GM13977 (cell line): ENCODE measurements at regions not wholly inside any gene's neighbourhood (a gene's known extent, or its start where the extent isn't known, plus 50 kb on each side); places are given as distances from the start of the nearest gene placed in this dataset.
"Not testable (repeated sequence)": the region's sequence is repeated elsewhere in the genome, so short reads cannot be mapped to it uniquely, and the experiment has no call there.

Experiments
- DNase-seq: peaks from one replicate; pipeline ENCODE4 v3.0.0; 2012; ENCODE audit warnings: low spot score
- in situ Hi-C: fragments of 300-500 bp; cut with MboI; formaldehyde crosslinking; loops from one replicate; pipeline ENCODE4 v1.12.0; 2022; ENCODE audit warnings: low sequenced_read_pairs, low pct_unique_long_range_greater_than_20kb, mixed read lengths, inconsistent platforms; ENCODE audit not compliant: unreplicated experiment
- TF ChIP-seq, protein P1 (sequence below): IDR thresholded peaks from 2 replicates; pipeline ENCODE4 v1.5.1; 2012; ENCODE audit warnings: mild to moderate bottlenecking, control low read depth; ENCODE audit not compliant: insufficient read depth; ENCODE audit errors: extremely low read depth, missing control alignments

DNA sequence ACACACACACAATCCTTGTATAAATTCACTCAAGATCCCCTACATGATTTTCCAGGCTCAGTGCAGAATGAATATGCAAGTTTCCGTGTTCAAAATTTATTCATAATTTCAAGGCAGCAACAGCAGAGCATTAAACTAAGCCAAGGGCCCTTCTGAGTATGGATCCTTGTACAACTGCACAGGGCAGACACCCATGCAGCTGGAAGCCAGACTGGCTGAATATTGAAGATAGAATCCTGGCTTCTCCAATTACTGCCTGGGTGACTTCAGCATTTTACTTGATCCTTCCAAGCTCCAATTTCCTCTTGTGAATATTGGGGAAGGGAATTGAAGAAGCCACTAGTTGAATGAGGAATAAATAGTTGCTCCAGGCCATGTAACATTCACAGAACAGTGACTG lies 267.9 kb upstream of the REG3G start:
- TF ChIP-seq, protein P1, sequence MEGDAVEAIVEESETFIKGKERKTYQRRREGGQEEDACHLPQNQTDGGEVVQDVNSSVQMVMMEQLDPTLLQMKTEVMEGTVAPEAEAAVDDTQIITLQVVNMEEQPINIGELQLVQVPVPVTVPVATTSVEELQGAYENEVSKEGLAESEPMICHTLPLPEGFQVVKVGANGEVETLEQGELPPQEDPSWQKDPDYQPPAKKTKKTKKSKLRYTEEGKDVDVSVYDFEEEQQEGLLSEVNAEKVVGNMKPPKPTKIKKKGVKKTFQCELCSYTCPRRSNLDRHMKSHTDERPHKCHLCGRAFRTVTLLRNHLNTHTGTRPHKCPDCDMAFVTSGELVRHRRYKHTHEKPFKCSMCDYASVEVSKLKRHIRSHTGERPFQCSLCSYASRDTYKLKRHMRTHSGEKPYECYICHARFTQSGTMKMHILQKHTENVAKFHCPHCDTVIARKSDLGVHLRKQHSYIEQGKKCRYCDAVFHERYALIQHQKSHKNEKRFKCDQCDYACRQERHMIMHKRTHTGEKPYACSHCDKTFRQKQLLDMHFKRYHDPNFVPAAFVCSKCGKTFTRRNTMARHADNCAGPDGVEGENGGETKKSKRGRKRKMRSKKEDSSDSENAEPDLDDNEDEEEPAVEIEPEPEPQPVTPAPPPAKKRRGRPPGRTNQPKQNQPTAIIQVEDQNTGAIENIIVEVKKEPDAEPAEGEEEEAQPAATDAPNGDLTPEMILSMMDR: no peak
- in situ Hi-C loops: no loop called here
- DNase-seq: no peak

DNA sequence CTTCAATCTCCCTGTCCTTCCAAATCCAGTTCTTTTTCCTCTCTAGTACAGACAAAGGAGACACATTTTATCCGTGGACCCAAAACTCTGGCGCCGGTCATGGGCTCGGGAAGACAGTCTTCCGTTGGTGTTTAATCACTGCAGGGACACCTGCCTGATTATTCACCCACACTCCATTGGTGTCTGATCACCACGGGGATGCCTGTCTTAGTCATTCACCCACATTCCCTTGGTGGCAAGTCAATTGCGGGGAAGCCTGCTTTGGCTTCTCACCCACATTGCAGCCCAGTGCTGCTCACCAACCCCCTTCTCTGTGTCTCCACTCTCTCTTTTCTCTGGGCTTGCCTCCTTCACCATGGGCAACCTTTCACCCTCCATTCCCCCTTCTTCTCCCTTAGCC lies 266.7 kb upstream of the REG3G start:
- in situ Hi-C loops: not testable (repeated sequence)

DNA sequence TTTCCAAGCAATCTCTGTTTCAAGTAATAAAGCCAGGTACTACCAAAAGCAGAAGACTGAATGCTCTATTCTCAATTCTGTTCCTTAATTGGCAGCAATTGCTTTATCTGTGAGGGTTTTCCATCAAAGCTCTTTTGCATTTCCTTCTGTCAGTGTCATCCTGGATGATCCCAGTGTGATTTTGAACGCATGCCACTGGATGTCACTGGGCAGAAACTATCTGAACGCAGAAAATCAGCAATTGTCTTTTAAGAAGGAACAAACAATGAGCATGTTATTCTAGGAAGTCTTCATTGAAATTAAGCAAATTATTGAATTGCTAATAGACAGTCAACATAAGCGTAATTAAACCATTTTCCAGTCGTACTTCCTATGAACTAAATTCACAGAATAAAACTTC lies 259.0 kb upstream of the REG3G start:
- in situ Hi-C loops: no loop called here
- TF ChIP-seq, protein P1: no peak
- no peak for DNase-seq

More for the DNA sequence above, 266.7 kb upstream of the REG3G start:
- not testable (repeated sequence) for DNase-seq

DNA sequence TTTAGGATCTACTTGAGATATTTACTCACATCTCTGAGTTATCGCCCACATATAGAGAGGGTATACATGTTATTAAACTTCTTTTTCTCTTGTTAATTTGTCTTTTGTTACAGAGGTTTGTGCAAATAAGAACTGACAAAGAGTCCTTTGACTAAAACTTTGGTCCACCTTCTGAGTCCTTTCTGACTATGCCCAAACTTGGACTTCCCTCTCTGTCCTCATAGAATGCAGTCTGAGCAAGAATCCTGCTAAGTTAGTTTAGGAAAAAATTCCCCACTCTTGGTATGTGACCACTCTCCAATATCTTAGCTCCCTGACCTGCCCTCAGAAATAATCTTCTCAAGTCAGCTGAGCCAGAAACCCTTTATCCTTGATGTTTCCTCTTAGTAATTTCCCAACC lies 257.5 kb upstream of the REG3G start:
- in situ Hi-C loops: no loop called here
- TF ChIP-seq, protein P1: no peak
- DNase-seq: no peak

DNA sequence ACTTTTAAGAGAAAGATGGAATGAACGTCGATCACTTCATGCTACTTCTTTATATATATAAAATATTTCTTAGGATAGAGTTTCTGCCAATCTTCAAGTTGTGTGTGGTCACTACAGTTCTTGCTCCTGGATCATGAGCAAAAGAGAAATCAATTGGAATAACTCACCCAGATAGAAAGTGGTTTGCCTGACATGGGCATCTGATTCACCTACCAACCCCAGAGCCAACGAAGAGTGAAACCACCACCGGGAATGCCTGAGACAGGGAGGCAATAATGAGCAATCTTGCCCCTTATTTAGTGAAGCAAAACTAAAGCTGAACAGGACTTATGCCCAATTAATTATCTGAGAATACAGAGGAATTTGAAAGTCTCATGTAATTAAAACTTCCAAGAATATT lies 250.2 kb upstream of the REG3G start:
- TF ChIP-seq, protein P1: no peak
- DNase-seq: no peak
- in situ Hi-C loops: no loop called here

DNA sequence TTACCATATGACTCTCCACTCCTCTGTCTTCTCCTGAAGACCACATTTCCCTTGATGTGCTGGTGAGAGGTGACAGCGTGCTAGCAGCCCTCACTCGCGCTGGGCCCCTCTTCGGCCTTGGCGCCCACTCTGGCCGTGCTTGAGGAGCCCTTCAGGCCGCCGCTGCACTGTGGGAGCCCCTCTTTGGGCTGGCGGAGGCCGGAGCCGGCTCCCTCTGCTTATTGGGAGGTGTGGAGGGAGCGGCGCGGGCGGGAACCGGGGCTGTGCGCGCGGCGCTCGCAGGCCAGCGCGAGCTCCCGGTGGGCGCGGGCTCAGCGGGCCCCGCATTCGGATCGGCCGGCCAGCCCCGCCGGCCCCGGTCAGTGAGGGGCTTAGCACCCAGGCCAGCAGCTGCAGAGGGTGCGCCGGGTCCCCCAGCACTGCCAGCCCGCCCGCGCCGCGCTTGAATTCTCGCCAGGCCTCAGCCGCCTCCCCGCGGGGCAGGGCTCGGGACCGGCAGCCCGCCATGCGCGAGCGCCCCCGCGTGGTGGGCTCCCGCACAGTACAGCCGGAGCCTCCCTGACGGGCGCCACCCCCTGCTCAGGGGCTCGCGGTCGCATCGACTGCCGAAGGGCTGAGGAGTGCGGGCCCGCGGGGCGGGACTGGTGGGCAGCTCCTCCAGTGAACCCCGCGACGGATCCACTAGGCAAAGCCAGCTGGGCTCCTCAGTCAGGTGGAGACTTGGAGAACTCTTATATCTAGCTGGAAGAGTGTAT lies 246.6 kb upstream of the REG3G start:
- in situ Hi-C loops: no loop called here
- TF ChIP-seq, protein P1: no peak
- no peak for DNase-seq

DNA sequence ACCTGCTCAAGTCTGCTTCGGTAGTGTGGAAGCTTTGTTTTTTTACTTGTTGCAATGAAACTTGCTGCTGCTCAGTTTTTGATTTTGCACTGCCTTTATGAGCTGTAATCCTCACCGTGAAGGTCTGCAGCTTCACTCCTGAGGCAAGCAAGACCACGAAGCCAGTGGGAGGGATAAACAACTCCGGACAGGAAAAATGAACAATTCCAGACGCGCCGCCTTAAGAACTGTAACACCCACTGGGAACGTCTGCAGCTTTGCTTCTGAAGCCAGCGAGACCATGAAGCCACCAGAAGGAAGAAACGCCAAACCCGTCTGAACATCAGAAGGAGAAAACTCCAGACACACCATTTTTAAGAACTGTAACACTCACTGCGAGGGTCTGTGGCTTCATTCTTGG lies 245.7 kb upstream of the REG3G start:
- in situ Hi-C loops: no loop called here
- no peak for DNase-seq
- TF ChIP-seq, protein P1: no peak
